GM13977 (cell line): ENCODE measurements at regions not wholly inside any gene's neighbourhood (a gene's known extent, or its start where the extent isn't known, plus 50 kb on each side); places are given as distances from the start of the nearest gene placed in this dataset.

Source experiments
- DNase-seq: peaks from one replicate; pipeline ENCODE4 v3.0.0; 2012; ENCODE audit warnings: low spot score
- CTCF ChIP-seq: IDR thresholded peaks from 2 replicates; pipeline ENCODE4 v1.5.1; 2012; ENCODE audit warnings: mild to moderate bottlenecking, control low read depth; ENCODE audit not compliant: insufficient read depth; ENCODE audit errors: extremely low read depth, missing control alignments
- in situ Hi-C: fragments of 300-500 bp; cut with MboI; formaldehyde crosslinking; loops from one replicate; pipeline ENCODE4 v1.12.0; 2022; ENCODE audit warnings: low sequenced_read_pairs, low pct_unique_long_range_greater_than_20kb, mixed read lengths, inconsistent platforms; ENCODE audit not compliant: unreplicated experiment

- no peak for DNase-seq
- in situ Hi-C loops: no loop called here
- no peak for TF ChIP-seq CTCF
Measured at GRCh38 chr13:90154311-90154960, 1193.1 kb upstream of the MIR17HG start.

GRCh38 chr13:90156390-90156789, 1191.1 kb upstream of the MIR17HG start:
- in situ Hi-C loops: no loop called here
- no peak for DNase-seq
- no peak for TF ChIP-seq CTCF

GRCh38 chr13:90168953-90169352, 1178.5 kb upstream of the MIR17HG start:
- DNase-seq: no peak
- TF ChIP-seq CTCF: no peak
- in situ Hi-C loops: no loop called here

- in situ Hi-C loops: no loop called here
- no peak for DNase-seq
- no peak for TF ChIP-seq CTCF
Measured at GRCh38 chr13:90170208-90170607, 1177.3 kb upstream of the MIR17HG start.

- in situ Hi-C loops: no loop called here
- no peak for DNase-seq
- no peak for TF ChIP-seq CTCF
Measured at GRCh38 chr13:90171649-90172048, 1175.8 kb upstream of the MIR17HG start.

GRCh38 chr13:90177512-90177911, 1170.0 kb upstream of the MIR17HG start:
- no peak for DNase-seq
- no peak for TF ChIP-seq CTCF
- in situ Hi-C loops: no loop called here
